ENCODE measurements at regions not wholly inside any gene's neighbourhood (a gene's known extent, or its start where the extent isn't known, plus 50 kb on each side); places are given as distances from the start of the nearest gene placed in this dataset.

DNA sequence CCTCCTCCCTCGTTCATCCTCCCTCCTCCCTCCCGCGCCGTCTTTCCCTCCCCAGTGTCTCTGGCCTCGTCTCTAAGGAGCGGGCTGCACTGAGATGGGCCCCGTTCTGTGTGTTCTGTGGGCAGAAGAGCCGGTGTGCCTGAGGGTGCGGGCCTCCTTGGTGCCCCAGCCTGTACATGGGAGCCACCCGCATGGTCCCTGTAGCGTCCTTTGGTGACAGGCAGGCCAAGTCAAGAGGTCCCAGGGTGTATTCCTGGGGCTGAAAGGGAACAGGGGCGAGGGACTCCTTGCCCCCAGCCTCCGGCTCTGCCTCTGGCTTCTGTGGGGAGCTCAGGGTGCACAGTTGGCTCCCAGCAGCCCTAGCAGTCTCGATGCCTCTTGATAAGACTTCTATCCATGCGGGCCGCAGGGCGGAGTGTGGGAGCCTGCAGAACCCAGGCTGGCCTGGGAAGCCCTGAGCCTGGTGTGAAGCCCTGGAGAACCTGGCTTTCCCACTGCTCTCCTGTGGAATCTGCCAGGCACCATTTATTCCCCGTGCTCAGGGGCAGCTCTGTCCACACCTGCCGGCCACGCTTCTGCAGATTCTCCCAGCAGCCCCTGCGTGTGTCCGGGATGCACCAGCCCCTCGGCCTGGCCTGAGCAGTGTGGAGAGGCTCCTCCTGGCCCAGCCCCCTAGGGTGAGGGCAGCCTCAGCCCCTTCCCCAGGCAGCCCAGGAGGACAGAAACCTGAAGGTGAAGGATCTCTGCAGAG, 181.3 kb downstream of the KIF26A start:
- DNase-seq (ENCODE audit: low spot score), result no peak

DNA sequence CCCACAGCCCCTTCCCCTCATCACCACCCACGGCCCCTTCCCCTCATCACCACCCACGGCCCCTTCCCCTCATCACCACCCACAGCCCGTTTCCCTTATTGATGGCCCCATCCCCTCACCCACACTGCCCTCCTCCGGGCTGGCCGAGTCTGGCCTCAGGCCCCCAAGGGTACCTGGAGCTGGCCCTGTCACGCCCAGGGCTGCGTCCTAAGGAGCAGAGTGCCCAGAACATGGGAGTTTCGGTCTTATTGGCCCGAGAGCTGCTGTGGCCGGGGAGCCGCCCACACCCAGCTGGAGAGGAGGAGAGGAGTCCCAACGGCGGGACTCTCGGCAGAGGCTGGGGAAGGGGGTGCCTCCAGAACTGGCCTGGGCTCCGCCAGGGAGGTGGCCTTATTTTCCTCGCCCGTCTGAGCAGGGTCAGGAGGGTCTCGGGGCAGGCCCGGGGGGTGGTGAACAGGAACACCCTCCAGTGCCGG, 182.3 kb downstream of the KIF26A start:
- no peak for DNase-seq (ENCODE audit: low spot score)

DNA sequence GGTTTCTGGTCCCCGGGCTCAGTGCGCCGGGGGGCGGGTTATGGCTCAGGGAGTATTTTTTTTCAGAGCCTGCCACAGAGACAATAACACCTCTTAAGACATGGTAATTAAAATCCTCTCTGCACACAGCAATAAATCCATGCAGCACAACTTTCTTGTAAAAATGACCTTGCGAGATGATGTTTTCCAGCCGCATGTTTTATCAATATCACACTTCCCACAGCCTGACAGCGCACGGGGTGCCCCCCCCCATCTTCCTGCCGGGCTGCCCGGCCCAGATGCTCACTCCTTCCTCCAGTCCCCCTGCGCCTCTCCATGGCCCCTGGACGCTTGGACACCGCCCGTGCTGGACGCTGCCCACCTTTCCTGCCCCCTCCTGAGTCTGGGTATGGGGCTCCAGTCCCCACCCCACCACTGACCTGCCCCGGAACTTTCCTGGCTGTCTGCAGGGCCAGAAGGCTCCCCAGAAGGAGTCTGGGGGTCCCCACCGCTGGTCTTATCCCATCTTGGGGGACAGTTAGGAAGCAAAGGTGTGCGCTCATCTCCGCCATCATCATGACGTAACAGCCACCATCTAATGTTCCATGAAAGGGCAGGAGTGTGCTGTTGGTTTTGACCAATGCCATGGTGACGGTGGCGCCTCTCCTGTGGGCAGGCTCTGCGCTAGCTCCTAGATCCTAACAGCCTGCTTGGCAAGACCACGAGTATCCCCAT, 182.9 kb downstream of the KIF26A start:
- no peak for DNase-seq (ENCODE audit: low spot score)

DNA sequence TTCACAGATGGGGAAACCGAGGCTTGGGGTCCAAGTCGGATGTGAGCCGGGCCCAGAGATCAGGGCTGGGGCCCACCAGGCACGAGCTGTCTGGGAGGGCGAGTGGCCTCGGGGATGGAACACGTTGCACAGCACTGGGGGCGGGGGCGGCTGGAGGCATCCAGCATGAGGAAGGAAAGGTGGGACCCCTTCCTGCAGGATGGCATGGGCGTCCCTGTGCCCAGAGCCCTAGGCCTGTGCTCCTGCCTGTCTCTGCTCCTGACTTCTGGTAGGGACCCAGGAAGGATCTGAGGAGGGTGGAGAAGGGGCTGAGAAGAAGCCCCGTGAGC, 183.4 kb downstream of the KIF26A start:
- no peak for DNase-seq (ENCODE audit: low spot score)

DNA sequence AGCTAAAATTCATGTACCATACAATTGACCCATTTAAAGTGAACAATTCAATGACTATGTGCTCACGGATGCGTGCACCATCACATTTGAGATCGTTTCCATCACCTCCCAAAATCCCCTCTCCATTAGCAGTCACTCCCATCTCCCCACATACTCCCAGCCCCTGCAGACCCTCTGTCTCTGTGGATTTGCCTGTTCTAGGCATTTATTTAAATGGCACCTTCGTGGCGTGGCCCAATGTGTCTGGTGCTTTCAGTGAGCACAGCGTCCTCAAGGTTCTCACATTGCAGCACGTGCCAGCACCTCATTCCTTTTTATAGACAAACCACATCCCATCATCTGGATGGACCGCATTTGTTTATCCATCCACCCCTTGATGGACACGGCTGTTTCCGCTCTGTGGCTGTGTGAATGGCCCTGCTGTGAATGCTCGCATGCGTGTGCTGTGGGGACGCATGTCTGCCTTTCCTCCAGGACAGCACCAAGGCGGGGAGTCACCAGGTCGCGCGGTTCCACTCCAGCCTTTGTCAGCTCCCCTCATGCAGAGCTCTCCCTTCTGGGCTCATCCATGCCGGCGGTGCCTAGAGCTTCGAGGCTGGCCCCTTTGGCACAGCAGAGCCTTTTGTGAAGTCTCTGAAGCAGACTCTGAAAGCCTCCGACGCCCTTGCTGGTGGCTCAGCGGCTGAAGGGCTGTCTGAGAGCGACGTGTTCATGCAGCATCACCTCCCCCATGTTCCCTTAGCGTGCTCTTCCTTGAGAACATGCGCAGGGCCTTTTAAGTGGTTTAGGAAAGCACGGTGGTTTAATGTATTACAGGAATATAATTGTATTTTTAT, 184.4 kb downstream of the KIF26A start:
- peak; percentile 89 for DNase-seq (ENCODE audit: low spot score)

DNA sequence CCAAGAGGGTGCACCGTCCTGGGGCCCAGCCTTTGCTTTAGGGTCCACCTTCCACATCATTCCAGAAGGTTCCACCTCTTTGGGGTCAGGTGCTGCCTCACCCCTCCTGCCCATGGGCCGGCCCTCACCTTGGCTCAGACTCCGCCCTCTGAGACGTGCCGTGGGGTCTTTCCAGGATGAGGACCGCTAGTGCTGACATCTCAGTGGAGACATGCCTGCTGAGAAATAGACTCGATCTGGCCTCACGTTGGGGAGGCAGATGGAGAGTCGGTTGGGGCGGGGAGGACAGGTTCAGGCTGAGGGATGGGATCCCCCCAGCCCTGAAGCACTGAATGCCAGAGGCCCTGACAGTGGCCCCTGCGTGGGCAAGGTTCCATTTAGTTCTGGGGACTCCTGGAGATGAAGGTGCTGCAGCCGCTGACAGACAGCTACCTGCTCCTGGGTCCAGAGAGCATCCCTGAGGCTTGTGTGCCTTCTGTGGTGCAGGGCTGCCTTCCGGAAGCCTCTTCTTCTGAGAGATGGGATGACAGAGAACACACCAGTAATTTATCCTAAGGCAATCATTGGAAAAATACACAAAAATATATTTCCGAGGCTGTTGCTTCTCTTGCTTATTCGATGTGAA, 185.3 kb downstream of the KIF26A start:
- no peak for DNase-seq (ENCODE audit: low spot score)

DNA sequence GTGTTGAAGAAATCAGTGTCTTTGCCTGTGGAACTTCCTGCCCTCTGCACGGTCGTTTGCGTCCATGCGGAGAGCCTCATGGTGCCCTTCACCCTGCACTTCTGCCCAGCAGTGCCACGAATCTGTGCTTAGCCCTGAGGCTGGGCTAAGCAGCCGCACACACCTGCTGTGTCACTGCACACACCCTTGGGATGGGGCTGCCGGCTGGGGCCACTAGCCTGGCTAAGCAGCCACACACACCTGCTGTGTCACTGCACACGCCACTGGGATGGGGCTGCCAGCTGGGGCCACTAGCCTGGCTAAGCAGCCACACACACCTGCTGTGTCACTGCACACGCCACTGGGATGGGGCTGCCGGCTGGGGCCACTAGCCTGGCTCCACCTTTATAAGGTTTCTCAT, 188.5 kb downstream of the KIF26A start:
- no peak for DNase-seq (ENCODE audit: low spot score)

DNA sequence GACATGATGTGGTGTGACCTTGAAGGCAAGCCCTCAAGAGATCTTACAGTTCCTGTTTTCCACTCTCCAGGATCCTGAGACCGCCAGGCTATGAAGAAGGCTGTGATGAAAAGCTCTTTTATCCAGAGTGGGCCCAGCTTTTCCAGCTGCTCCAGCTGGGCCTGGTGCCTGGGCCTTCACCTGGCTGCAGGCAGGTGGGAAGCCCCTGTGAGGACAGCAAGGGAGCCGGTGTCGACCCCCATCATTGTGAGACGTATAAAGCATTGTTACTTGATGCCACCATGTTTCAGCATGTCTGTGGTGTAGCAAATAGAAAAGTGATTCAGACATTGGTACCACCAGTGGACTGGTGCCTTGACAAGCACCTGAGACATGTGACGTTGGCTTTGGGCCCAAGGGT, 190.2 kb downstream of the KIF26A start:
- no peak for DNase-seq (ENCODE audit: low spot score)

DNA sequence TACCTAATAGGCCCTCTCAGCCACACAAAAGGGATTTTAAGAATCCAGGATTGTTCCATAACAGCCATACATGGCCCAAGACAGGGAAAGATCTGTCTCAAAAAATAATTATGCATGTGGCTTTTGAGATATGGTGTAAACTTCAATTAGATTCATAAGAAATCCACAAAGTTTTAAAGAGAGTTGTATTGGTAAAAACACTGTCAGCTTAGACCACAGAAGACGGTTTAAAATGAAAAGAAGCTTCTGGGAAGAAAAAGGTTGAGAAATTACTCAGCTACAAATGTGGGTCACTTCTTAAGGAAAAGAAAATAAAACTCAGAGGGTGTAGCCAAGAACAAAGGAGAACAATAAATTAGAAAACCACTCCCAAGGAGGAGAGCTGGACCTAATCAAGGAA, 191.4 kb downstream of the KIF26A start:
- no peak for DNase-seq (ENCODE audit: low spot score)

DNA sequence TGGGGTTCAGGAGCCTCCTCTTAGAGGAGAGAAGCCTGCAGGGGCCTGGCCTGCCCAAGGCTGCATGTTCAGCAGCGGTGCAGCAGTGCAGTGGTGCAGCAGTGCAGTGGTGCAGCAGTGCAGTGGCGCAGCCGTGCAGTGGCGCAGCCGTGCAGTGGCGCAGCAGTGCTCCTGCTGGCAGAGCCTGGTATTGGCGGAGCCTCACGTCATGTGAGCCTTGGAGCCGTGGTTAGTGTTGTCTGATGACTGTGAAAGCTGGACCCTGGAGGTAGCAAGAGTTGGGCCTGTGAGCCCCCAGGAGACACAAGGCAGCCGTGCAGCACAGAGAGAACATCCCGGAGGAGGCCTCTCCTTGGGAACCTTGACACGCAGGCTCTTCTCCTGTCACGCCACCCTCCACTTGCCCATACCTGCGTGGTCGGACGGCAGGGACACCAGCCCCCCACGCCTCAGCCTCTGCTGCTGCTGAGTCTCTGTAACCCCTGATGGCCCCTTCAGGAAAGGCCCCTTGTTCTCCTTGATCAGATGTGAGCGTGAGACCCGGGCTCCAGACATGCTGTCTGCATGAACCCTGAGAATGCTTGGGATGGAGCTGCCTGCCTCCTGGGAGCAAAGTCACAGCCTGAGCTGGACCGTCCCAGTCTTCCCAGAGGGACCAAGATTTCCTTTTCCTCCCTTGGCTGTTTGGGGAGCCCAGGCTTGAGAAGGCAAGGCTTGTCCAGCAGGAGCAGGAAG, 193.7 kb downstream of the KIF26A start:
- no peak for DNase-seq (ENCODE audit: low spot score)

DNA sequence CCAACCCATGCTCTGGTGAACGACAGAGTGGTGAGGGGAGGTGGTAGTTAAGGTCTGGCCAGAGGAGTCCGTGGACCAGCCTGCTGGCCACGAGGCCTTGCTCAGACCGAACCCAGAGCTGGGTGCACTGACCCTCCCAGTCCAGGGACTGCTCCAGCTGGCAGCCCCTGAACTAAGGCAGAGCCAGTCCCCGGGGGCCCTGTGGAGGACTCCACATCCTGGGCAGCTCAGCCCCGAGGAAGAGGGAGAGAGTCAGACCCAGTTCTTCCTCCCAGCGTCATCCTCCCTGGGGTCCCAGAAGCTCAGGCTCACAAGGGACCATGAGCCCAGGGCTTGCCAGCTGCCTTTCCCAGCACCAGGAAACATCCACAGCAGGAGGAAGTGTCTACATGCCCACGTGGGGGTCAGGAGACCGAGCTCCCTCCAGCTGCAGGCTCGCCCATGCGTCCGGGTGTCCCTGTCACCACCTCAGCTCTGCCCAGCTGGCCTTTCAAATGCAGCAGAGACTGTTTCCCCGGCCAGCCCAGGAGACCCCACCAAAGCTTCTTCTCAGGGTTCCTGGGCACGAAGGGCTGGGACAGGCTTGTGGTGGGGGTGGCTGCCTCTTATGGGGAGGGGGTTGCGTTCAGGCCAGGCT, 194.4 kb downstream of the KIF26A start:
- DNase-seq (ENCODE audit: low spot score), result no peak

DNA sequence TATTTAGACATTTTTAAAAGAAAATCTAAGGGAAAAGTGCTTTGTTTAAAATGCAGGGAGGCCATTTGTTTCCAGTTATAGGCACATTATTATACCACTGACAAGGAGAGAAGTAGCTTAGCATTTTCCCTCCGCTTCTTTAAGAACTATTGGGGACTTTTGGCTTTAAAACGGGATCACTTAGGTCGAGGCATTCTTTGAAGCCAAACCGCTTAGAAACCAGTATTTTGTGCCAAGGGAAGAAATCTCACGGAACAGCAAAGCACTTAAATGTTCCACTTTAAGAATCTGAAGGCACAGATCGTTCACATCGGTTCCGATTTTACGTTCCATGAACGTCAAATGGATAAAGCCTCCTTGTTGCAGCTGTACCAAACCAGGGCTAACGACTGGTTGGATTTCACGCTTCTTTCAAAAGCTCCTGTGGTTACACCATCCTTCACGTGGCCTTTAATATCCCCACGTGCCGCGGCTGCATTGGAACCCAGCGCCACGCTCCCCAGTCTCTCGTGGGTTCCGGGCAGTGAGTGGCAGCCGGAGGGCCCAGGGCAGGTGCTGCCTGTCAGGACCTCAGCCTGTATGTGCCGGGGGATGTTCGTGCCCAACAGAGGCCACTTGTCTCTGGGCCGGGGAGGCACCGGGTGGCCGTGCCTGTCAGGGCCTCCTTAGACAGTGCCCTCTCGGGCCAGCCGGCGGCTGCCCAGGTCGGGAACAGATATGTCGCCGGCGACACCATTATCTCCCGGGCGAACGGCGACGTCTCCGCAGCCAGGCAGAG, 195.4 kb downstream of the KIF26A start:
- no peak for DNase-seq (ENCODE audit: low spot score)

DNA sequence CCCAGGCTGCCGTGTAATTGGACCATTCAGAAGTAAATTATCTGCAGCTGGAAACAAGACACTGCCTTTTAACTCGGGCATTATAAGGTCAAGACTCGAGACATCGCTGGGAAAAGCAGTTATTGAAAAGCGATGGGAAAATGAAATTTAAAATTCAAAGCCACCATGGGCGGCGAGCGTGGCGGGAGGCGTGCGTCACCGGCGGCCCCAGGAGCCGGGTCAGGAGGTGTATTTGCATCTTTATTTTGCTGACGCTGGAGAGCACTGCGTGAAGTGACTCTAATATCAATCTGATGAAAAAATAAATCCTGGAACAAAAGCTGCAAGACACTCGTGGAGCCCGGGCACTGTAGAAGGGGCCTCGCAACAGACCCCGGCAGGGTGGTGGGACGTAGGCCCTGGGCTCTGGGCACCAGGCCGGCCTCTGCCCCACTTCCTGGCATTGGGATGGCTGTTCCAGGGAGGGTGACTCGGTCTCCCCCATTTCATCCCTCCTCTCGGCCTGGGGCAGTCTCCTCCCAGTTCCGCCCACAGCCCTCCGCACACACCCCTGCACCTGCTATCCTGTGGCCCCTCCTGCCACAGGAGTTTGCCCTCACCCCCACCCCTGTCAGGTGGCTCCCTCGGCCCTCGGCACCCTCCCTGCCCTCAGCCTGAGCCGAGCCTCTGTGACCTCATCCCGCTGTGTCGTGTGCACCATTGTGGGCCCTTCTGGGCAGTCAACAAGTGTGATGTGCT, 196.2 kb downstream of the KIF26A start:
- no peak for DNase-seq (ENCODE audit: low spot score)

DNA sequence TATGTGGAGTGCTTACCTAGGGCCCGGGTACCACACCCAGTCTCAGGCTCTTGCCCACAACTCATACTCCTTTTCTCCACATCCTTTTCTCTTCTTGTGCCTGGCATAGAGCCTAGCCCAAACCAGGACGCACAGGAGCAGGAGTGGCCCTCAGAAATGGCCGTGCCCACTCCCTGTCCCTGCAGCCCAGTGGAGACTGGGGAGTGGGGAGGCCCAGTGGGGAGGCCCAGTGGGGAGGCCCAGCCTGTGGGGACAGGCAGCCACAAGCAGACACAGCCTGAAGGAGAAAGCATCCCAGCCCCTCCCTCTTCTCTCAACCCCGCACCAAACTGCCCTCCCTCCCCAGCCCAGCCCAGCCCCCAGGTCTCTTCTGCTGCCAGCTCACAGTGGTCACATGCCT, 196.8 kb downstream of the KIF26A start:
- DNase-seq (ENCODE audit: low spot score), result no peak

DNA sequence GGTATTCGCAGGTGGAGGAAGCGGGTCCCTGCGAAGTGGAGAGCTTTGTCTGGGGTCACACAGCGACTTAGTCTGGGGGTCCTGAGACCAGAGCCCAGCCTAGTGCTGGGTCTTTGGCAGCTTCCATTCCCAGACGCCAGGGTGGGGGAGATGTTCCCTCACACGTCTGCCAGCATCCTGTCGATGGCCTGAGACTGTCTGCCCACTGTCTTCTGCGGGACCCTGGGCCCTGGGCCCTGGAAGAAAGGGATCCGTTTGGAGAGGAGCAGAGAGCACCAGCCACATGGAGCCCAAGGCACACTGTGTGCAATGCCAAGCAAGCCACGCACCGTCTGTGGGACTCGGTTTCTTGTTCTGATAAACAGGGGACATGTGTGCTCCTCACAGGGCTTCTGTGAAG, 197.2 kb downstream of the KIF26A start:
- DNase-seq (ENCODE audit: low spot score), result no peak

DNA sequence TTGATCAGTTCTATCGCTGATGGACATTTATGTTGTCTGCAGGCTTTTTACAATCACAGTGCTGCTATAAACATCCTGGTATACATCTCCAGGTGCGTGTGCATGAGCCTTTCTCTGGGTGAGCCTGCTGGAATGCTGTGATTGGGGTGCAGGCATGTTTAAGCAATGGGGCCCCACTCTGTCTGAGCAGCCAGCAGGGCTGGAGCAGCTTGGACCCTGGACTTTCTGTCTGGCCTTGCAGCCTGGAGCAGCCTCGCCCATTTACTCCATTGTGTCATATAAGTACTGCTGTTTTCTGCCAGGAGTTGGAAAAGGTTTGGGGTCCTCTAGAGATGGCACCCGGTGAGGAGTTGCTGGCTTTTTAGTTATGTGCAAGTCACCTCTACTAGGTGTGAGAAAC, 199.0 kb downstream of the KIF26A start:
- DNase-seq (ENCODE audit: low spot score), result no peak

DNA sequence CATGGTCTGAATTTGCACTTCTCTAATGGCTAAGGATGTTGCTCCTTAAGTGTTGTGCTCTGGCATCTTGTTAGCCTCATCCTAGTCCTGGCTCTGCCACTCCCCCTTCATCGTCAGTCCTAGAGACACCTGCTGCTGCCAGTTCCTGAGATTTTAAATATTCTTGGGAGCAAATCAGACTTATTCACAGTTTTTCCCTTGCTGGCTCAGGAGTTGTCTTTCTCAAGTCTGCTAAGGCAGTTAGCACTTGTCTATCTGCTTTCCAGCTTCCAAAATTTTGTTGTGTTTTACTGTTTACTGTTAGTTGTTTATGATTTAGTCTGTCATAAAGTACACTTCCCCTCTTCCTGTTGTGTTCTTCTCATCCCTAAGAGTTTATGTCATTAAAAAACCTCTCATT, 201.0 kb downstream of the KIF26A start:
- DNase-seq (ENCODE audit: low spot score), result no peak

DNA sequence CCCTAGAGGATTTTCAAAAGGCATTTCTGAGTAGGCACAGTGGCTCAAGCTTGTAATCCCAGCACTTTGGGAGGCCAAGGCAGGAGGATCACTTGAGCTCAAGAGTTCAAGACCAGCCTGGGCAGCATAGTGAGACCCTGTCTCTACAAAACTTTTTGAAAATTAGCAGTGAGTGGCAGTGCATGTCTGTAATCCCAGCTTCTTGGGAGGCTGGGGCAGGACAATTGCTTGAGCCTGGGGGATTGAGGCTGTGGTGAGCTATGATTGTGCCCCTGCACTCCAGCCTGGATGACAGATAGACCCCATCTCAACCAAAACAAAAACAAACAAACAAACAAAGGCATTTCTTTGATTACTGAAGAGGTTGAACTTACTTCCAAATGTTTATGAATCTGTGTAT, 201.4 kb downstream of the KIF26A start:
- DNase-seq (ENCODE audit: low spot score), result no peak

DNA sequence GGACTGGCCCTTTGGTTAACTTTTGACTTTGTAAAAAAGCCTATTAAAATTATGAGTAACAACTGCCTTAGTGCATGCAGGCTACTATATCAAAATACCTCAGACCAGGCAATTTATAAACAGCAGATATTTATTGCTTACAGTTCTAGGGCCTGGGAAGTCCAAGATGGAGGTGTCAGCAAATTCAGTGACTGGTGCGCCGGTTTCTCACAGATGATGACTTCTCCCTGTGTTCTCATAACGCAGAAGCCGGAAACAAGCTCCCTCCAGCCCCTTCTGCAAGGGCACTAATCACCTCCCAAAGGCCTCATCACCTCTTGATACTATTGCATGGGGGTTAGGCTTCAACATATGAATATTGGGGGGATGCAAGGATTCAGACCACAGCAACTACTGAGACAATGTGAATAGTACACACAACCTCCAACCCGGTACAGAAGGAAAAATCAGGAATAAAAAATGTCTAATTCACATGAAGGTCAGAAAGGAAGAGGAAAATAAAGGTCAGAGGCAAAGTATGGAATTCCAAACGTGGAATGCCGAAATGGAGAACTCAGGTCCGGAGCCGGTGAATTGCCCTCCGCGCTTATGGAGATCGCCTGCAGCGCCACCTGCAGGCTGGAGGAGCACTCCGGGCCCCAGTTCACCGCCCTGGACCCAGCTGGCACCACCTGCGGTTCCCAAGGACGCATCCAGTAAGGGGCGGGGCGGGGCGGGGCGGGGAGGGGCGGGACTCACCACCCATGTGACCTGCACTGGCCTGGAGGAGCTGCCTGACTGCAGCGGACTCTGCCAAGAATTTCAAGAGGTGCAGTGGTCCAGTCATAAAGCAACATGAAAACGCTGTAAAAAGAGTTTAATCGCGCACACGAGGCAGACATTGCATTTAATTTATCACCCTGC, 203.4 kb downstream of the KIF26A start:
- DNase-seq (ENCODE audit: low spot score), result peak; percentile 90

Measured in SW480 (cell line).